Panc1 (cell line): ENCODE measurements at regions not wholly inside any gene's neighbourhood (a gene's known extent, or its start where the extent isn't known, plus 50 kb on each side); places are given as distances from the start of the nearest gene placed in this dataset.

ENCODE experiments used
- ATAC-seq: fragments of 200-7000 bp; cut with Tn5 transposase; 2 replicates; pipeline ENCODE4 v1.9.1; 2020; ENCODE audit warnings: mild to moderate bottlenecking, moderate library complexity
- BruUV-seq: library from RNA; stranded (reverse); fragments of 400-500 nt; replicated peaks from 2 replicates; lab custom pipeline; 2021; lab: Mats Ljungman, UMichigan
- CTCF ChIA-PET: fragments of 300-600 bp; sonication (Branson Sonifier 250); formaldehyde crosslinking; loops from one replicate; lab custom pipeline; 2022; ENCODE audit warnings: antibody characterized with exemption; lab: Charles Lee
- POLR2A ChIA-PET: fragments of 300-600 bp; sonication (Branson Sonifier 250); formaldehyde crosslinking; loops from one replicate; lab custom pipeline; 2022; ENCODE audit warnings: antibody characterized with exemption; lab: Charles Lee
- DNase-seq: peaks from one replicate; pipeline ENCODE4 v3.0.0-alpha.2; 2010; ENCODE audit warnings: low read depth, low spot score
- H3K27ac ChIP-seq: 2 replicates; pipeline ENCODE4 v1.5.1; 2011; ENCODE audit warnings: mild to moderate bottlenecking, low read length, inconsistent platforms
- H3K27me3 ChIP-seq: fragments of 200-500 bp; sonication (Bioruptor generic); 2 replicates; pipeline ENCODE4 v1.6.0; 2014; ENCODE audit warnings: low read length, inconsistent platforms; ENCODE audit not compliant: control insufficient read depth, insufficient read depth
- H3K36me3 ChIP-seq: fragments of 200-500 bp; sonication (Bioruptor generic); 2 replicates; pipeline ENCODE4 v1.5.1; 2014; ENCODE audit warnings: inconsistent platforms, mild to moderate bottlenecking, low read length, moderate library complexity; ENCODE audit not compliant: control insufficient read depth, insufficient read depth
- H3K4me1 ChIP-seq: 2 replicates; pipeline ENCODE4 v1.5.1; 2011; ENCODE audit warnings: inconsistent platforms, mild to moderate bottlenecking, low read length, moderate library complexity; ENCODE audit not compliant: control insufficient read depth, insufficient read depth
- H3K4me3 ChIP-seq, 2 experiments: 2 replicates each; pipeline ENCODE4 v1.5.1; 2011 to 2012; ENCODE audit warnings: low read depth in 2 of 2, low read length in 2 of 2, mild to moderate bottlenecking in 2 of 2, inconsistent platforms in 1 of 2, moderate library complexity in 1 of 2
- H3K9me3 ChIP-seq: fragments of 200-500 bp; sonication (Bioruptor generic); 2 replicates; pipeline ENCODE4 v1.5.1; 2014; ENCODE audit warnings: low read depth, mild to moderate bottlenecking, inconsistent platforms, low read length, moderate library complexity; ENCODE audit not compliant: control insufficient read depth, insufficient read depth
- POLR2AphosphoS5 ChIP-seq: IDR thresholded peaks from 2 replicates; pipeline ENCODE4 v1.6.1; 2012; ENCODE audit warnings: mild to moderate bottlenecking, low read depth, low read length, moderate library complexity
- SIN3A ChIP-seq: IDR thresholded peaks from 2 replicates; pipeline ENCODE4 v1.6.1; 2012; ENCODE audit warnings: low read depth, mild to moderate bottlenecking, low read length, moderate library complexity, borderline replicate concordance; ENCODE audit not compliant: insufficient read depth
- TCF7L2 ChIP-seq: IDR thresholded peaks from 2 replicates; pipeline ENCODE4 v1.6.1; 2011; ENCODE audit warnings: mild to moderate bottlenecking, low read depth, low read length, inconsistent platforms
- in situ Hi-C: cut with HindIII; loops from 2 replicates; pipeline ENCODE4 v1.10.0; 2016; ENCODE audit warnings: low sequenced_read_pairs, low pct_unique_long_range_greater_than_20kb
- intact Hi-C: fragments of 100-400 bp; cut with micrococcal nuclease; formaldehyde crosslinking; loops from one replicate; pipeline ENCODE4 v1.10.0; 2022; ENCODE audit not compliant: unreplicated experiment
- TF ChIP-seq, protein P1 (sequence below), 2 experiments: IDR thresholded peaks; 2 replicates each; pipeline ENCODE4 v1.6.1; 2011 to 2012; ENCODE audit warnings: low read depth in 2 of 2, control low read depth in 1 of 2, low read length in 1 of 2, mild to moderate bottlenecking in 1 of 2, moderate library complexity in 1 of 2; ENCODE audit not compliant: insufficient read depth in 1 of 2
- TF ChIP-seq, protein P2 (sequence below): fragments of 450-650 bp; IDR thresholded peaks from 2 replicates; pipeline ENCODE4 v1.5.1; 2017; ENCODE audit warnings: mild to moderate bottlenecking

DNA sequence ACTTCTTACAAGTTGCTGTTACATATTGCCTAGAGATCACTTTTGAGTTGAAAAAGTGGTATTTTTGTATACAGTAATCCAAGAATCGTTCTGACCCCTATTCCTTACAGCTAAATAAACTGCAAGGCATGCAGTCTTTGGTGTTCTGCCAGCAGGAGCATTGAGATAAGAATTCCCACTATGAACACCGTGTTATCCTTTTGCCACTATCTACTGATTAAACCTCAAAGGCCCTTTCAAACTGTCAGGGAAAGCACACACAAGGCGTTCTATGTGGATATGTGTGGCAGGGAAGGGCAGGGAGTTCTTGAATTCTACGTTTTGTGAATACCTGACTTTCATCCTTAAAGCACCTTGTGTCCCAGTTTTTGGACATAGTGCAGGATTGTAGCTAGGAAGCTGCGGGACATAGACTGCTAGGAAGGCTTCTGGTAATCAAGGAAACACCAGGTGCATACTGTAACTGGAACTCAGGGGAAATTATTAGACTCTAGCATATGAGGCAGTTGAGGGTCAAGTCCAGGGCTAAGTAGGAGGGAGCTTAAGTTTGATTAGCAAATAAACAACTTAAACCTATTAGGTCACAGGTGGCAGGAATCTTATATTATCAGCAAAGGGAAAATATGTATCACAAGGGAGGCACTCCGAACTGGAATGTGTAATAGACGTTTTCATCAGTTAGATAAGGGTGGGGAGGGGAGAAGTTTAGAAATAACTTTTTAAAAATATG lies 506.6 kb downstream of the RNF144B start:
- no peak for TF ChIP-seq POLR2AphosphoS5
- TF ChIP-seq, protein P1, sequence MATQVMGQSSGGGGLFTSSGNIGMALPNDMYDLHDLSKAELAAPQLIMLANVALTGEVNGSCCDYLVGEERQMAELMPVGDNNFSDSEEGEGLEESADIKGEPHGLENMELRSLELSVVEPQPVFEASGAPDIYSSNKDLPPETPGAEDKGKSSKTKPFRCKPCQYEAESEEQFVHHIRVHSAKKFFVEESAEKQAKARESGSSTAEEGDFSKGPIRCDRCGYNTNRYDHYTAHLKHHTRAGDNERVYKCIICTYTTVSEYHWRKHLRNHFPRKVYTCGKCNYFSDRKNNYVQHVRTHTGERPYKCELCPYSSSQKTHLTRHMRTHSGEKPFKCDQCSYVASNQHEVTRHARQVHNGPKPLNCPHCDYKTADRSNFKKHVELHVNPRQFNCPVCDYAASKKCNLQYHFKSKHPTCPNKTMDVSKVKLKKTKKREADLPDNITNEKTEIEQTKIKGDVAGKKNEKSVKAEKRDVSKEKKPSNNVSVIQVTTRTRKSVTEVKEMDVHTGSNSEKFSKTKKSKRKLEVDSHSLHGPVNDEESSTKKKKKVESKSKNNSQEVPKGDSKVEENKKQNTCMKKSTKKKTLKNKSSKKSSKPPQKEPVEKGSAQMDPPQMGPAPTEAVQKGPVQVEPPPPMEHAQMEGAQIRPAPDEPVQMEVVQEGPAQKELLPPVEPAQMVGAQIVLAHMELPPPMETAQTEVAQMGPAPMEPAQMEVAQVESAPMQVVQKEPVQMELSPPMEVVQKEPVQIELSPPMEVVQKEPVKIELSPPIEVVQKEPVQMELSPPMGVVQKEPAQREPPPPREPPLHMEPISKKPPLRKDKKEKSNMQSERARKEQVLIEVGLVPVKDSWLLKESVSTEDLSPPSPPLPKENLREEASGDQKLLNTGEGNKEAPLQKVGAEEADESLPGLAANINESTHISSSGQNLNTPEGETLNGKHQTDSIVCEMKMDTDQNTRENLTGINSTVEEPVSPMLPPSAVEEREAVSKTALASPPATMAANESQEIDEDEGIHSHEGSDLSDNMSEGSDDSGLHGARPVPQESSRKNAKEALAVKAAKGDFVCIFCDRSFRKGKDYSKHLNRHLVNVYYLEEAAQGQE (IDR thresholded peaks at IDR 0.05; ENCODE audit: insufficient read depth in 1 of 2, low read depth in 2 of 2, low read length in 1 of 2), result no peak
- TF ChIP-seq, protein P2, sequence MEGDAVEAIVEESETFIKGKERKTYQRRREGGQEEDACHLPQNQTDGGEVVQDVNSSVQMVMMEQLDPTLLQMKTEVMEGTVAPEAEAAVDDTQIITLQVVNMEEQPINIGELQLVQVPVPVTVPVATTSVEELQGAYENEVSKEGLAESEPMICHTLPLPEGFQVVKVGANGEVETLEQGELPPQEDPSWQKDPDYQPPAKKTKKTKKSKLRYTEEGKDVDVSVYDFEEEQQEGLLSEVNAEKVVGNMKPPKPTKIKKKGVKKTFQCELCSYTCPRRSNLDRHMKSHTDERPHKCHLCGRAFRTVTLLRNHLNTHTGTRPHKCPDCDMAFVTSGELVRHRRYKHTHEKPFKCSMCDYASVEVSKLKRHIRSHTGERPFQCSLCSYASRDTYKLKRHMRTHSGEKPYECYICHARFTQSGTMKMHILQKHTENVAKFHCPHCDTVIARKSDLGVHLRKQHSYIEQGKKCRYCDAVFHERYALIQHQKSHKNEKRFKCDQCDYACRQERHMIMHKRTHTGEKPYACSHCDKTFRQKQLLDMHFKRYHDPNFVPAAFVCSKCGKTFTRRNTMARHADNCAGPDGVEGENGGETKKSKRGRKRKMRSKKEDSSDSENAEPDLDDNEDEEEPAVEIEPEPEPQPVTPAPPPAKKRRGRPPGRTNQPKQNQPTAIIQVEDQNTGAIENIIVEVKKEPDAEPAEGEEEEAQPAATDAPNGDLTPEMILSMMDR, result no peak
- no peak for TF ChIP-seq SIN3A
- no peak for TF ChIP-seq TCF7L2
- in situ Hi-C loops (no loop called here), intact Hi-C loops (no loop called here)
- BruUV-seq, result no TSS peak
- H3K36me3 ChIP-seq, result no peaks in the 10 kb centered on the region
- DNase-seq (no peak), ATAC-seq (no peak)
- no peak overlapping the region for H3K4me3 ChIP-seq
- CTCF ChIA-PET, result no interaction called here
- H3K9me3 ChIP-seq, result no peaks in the 10 kb centered on the region; the same call in 1 of the 2 replicates
- H3K4me1 ChIP-seq, result no peaks in the 10 kb centered on the region
- POLR2A ChIA-PET, result no interaction called here
- H3K27me3 ChIP-seq, result no peaks in the 10 kb centered on the region
- H3K27ac ChIP-seq, result no peak overlapping the region

DNA sequence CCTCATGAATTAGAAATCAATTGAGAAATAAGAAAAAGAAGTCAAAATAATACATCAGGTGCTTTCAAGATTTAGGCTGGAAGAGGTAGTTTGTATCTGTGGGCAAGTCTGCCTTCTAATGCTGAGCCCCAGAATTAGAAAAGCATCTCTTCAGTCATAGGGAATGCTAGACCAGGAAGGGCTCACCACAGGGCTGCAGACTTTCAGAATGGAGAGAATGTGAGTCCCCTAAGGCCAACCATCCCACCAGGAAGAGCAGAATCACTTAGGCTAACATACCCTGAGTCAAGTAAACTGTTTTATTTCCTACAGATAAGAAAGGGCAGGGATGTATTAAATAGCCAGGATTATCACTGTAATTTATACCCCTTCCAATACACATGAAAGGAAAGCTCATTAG lies 510.2 kb downstream of the RNF144B start:
- no peaks in the 10 kb centered on the region; the same call in 1 of the 2 replicates for H3K9me3 ChIP-seq
- ATAC-seq, result no peak
- no peak overlapping the region for H3K4me3 ChIP-seq
- intact Hi-C loops, result no loop called here
- H3K36me3 ChIP-seq, result no peaks in the 10 kb centered on the region
- H3K4me1 ChIP-seq, result no peaks in the 10 kb centered on the region
- no peak for DNase-seq
- TF ChIP-seq POLR2AphosphoS5, result no peak
- no peak for TF ChIP-seq TCF7L2
- no peak for TF ChIP-seq SIN3A
- TF ChIP-seq, protein P2, result no peak
- TF ChIP-seq, protein P1 (IDR thresholded peaks at IDR 0.05; ENCODE audit: insufficient read depth in 1 of 2, low read depth in 2 of 2, low read length in 1 of 2), result no peak
- no peaks in the 10 kb centered on the region for H3K27me3 ChIP-seq
- ChIA-PET POLR2A (no interaction called here), CTCF (no interaction called here)
- H3K27ac ChIP-seq, result no peak overlapping the region
- in situ Hi-C loops, result no loop called here
- BruUV-seq, result no TSS peak
